ENCODE measurements at regions not wholly inside any gene's neighbourhood (a gene's known extent, or its start where the extent isn't known, plus 50 kb on each side); places are given as distances from the start of the nearest gene placed in this dataset.
"Not testable (repeated sequence)": the region's sequence is repeated elsewhere in the genome, so short reads cannot be mapped to it uniquely, and the experiment has no call there.

DNA sequence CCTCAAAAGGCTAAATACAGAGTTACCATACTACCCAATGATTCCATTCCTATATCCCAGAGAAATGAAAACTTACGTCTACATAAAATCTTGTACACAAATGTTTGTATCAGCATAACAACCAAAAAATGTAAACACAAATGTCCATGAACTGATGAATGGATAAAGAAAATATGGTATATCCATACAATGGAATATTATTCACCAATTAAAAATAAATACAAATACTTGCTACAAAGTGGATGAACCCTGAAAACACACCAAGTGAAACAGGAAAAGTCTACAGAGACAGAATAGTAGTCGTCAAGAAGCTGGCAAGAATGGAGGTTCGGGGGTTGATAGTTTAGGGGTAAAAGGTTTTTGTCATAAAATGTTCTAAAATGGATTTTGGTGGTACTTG lies 54.0 kb upstream of the ANKRD28 start:
- DNase-seq: no peak

DNA sequence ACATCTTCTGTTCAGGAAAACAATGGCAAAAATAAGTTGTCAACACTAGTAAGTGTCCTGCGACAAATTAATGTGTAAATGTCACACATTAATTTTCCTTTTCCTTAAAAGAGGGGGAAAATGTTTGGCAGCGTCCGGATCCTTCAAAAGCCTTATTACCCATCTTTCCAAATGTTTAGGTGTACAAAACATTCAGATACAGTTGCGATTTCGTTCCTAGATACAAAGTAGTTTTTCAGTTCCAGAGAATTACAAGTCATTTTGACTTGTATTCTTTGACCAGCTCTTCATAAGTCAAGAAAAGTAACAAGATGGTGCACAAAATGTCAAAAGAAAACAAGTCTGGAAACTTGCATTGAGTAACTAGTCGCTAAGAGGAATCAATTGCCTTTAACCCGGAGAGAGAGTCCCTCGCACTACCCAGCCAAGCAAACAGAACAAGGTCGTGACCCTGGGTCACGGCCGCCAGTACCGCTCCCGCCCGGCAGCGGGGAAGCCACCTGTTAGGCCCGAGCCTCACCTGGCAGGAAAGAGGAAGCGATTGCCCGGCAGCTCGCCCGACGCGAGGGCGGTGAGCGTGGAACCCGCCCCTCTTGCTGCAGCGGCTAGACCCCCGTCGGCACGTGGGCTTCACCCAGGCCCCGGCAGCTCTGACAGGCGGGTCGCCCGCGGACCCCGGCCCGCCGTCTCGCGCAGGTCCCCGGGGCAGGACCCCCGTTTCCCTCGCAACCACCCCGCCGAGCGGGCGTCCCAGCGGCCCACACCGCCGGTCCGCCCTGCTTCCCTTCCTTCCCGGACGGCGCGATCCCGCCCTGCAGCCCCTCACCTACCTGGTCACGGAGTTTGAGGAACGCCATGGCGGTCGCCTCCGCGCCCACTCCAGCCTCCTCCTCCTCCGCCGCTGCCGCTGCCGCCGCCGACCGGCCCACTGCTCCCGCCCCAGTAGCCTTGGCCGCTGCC lies 61.0 kb upstream of the ANKRD28 start:
- DNase-seq: no peak

DNA sequence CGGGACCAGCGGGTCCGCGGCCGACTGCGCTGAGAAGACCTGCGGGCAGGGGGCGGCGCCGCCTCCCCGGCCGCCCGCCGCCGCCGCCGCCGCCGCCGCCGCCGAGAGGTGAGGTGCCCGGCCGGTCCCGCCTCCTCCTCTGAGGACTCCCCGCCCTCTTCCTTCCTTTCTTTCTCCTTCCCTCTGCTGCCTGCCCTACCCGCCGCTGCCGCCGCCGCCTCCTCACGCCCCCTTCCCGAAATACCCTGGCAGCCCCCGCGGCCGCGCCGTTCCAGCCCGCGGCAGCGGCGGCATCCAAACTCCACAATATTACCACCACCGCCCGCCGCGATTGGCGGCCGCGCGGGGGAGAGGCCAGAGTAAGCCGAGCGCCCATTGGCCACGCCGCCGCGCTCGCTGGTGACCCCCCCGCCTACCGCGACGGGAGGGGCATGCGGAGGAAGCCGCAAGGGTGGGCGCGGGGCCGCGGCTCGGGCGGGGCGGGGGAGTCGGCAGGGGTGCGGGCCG lies 61.8 kb upstream of the ANKRD28 start:
- DNase-seq: peak; percentile 50

DNA sequence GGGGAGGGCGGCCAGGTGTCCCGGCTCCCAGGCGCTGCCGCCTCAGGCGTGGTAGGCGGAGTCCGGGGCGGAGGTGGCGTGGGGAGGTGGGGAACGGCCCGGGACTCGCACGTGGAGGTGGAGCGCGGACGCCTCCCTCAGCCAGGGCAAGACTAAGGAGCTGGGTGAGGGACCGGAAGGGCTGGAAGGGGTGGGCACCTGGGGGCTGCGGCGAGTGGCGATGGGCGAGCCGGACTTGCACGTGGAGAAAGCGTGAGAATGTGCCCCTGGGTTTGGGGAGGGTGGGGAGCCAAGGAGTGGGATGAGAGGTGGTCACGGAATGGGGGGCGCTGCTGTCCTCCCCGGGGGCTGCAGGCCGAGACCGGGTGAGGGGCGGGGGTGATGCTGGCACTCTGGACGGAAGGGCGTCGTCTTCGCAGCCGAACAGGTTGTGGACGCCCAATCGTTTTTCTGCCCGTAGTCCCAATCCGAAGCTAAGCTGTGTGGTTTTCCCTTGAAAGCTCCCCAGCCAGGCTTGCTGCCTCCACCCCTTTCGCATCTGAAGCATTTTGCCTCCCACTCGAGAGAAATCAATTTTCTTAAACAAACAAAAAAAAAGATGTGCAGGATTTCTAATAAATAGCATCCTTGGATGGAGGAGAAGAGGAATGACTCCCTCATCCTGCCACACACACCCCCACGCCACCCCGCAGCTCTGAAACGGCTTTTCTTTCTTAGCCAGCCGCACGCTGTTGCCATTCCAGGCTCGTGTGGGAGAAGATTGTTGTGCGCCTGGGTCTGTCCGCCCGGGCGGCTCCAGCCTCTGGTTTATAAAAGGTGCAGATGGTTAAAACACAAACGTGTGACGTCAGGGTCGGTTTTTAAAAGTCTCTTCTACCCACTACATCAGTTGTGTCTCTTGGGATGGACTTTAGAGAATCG lies 62.5 kb upstream of the ANKRD28 start:
- no peak for DNase-seq

DNA sequence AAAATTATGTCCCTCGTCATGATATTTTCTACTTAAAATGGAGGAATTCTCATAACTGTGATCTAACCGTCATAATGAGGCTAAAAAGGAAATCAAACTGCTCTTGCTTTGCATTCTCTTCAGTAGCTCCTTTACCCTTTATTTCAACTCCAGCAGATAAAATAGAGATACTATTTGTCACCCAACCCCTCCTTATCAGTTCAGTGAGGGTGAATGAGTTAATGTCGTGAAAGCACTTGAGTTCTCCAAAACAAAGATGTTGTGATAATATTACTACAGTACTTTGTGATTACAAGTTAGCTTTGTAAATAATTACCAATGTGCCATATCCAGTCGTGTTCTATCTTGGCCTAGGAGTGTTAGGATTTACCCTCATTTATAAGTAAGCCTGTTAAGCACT lies 63.4 kb upstream of the ANKRD28 start:
- no peak for DNase-seq

DNA sequence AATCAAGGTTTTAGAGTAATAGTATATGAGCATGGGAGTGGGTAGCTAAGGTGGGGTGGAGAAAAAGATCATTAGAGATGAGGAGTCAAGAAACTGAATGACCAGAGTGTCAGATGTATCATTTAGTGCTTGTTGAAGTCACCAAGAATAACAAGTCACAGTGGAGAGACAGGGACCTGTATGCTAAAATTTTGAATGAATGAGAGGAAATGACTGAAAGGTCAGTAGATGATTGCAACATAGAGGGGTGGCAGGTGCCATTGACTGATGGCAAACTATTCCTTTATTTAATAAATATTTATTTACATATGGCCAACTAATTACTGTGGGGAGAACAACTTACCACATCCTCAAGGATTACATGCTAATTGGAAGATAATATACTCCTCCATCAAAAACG lies 75.0 kb upstream of the ANKRD28 start:
- no peak for DNase-seq

DNA sequence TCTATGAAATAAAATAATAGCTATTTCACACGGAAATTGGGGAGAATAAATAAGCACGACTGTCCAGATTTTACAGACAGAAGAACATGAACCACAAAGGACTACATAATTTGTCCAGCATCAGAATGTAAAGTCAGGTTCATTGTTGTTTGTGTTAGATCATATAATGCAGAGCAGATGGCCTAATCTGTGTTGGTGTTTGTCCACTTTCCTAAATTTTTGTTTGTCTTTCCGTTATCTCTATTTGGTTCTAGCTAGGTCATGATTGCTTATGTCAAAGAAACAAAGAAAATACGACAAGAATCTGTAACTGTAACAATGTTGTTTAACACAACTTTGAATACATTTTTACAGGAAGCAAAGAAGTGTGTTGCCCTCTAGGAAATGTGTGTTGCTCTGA lies 75.6 kb upstream of the ANKRD28 start:
- DNase-seq: no peak

DNA sequence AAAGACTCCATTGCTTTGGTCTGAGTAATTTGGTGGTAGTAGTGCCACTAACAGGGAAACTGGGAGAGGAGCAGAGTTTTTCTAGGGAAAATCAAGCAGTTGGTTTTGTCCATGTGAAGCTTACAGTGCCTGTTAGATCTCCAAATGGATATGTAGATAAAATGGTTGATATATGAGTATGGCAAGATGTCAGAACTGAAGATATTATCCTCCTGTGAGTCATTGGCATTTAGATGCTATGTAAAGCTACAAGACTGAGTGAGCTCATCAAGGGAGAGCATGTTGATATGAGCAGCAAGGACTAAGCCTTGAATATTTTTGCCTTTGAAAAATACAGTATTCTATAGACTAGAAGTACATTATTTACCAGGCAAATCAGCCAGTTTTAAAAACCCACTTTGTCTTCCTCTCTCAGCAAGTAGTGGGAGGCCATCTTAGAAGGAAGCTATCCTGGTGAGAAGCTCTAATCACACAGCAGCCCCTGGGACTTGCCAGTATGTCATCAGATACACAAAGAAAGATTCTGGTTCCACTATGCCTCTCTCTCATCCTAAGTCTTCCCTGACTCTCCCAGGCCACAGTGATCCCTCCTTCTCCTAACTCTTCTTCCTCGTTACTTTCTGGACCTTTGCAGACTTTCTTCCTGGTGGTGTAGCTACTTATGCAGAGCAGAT lies 77.4 kb upstream of the ANKRD28 start:
- no peak for DNase-seq

DNA sequence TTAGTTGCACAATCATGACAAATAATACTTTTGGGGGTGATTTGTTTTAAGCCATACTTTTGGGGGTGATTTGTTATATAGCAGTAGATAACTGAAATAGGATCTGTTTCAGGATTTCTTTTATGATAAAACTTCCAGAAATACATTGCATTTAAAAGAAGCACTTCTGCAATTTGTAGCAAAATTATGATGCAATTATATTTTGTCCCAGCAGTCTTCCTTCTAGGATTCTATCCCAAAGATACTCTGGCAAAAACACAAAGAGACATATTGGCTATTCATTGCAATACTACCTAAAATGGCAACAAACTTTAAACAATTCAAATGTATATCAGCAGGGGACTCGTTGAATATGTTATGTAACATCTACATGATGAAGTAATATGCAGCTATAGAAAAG lies 78.9 kb upstream of the ANKRD28 start:
- no peak for DNase-seq

DNA sequence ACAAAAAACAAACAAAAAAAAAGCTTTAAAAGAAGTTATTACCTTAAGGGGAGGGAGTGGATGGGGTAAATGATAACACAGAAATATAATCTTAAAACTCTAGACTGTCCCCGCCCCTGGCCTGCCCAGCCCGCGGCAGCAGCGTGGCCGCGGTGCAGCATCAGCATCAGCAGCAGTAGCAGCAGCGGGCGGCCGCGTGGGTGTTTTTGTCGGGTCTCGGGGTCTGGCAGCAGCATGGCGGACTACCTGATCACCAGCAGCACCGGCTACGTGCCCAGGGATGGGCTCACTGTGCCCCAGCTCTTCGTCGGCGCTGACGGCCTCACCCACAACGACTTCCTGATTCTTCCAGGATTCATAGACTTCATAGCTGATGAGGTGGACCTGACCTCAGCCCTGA lies 80.0 kb upstream of the ANKRD28 start:
- no peak for DNase-seq

DNA sequence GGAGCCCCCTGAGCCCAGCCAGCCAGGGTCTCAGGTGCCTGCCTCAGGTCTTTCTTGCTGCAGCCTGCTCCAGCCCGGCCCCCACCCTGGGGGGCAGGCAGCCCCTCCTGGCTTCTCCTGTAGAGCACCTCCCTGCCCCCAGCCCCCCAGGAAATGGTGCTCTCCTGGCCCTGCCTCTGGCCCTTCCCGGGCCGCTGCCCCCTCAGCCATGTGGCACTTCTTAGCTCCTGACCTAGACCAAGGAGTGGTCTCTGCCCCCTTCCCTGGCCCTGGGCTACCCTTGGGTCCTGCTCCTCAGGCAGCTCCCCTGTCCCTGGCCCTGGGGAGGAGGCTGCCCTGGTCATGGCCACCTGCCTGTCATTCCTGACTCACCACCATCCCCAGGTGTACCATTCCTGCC lies 82.0 kb upstream of the ANKRD28 start:
- not testable (repeated sequence) for DNase-seq

DNA sequence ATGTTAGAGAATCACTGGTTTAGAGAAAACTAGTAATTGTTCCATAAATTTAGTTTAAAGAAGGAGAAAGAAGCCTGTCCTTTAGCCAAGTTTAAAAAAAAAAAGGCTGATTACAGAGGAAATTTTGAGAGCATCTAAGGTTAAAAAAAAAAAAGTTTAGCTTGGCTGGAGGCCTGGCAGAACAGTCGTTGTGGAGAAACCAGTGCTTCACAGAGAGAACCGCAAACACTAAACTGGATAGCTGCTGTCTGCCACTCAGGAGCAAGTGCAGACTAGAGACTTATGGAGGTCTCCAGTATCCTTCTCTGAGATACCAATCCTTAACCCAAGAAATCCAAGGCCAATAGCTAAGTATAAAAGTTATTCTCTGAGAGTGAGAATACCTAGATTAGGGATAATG lies 84.8 kb upstream of the ANKRD28 start:
- no peak for DNase-seq

DNA sequence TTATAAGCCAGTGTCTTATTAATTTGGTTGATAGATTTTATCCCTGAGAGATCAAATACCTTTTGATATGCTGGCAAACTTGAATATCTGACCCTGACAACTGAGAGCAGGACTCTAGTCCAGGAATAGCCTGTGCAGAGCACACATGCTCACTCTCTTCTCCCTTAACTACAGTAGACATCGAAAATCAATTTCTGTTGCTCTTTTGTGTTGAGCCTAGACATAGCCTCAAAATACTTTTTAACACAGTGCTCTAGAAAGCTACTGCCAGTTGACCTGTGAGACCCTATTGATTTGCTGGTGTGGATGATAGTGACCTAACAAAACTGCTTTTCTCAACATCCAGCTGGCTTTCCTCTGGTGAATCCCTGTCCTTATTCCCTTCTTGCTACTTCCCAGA lies 86.4 kb upstream of the ANKRD28 start:
- DNase-seq: no peak

DNA sequence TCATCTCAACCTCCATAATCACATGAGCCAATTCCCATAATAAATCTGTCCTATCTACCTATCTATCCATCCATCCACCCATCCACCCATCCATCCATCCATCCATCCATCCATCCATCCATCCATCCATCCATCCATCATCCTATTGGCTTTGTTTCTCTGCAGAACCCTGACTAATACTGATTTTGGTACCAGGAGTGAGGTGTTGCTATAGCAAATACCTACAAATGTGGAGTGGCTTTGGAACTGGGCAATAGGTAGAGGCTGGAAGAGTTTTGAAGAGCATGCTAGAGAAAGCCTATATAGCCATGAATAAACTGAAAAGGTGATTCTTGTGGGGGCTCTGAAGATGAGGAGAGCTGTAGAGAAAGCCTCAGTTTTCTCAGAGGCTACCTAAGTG lies 88.7 kb upstream of the ANKRD28 start:
- DNase-seq: no peak

DNA sequence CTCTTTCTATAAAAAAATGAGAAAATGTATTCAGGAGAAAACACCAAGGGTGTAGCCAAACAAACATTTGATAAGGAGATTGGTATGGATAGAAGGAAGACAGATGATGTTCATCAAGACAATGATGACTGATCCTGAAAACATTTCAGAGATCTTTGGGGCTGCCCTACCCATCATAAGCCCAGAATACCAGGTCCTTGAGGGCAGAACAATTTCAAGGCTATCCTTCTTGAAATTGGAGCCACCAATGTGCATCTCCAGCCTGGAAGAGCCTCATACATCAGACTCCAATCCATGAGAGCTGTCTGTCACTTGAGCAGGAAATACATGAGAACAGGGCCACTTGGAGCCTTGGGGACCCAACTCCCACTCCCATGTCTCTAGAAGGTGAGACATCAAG lies 89.5 kb upstream of the ANKRD28 start:
- no peak for DNase-seq

DNA sequence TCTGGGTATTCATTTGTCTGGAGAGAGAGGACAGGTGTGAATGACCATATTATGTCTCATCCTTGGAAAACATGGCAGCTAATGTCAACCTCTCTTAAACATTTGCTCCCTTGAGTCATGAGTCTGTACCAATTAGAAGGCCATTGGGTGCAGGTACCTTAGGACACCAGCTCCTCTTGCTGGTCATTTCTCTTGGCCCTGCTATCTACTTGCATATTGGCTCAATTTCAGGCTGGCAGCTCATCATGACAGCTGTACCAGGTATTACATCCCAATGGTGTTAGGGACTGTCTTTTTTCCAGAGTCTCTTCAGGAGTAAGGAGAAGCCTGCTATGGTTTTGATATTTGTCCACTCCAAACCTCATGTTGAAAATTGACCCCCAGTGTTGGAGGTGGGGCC lies 92.2 kb upstream of the ANKRD28 start:
- DNase-seq: no peak

DNA sequence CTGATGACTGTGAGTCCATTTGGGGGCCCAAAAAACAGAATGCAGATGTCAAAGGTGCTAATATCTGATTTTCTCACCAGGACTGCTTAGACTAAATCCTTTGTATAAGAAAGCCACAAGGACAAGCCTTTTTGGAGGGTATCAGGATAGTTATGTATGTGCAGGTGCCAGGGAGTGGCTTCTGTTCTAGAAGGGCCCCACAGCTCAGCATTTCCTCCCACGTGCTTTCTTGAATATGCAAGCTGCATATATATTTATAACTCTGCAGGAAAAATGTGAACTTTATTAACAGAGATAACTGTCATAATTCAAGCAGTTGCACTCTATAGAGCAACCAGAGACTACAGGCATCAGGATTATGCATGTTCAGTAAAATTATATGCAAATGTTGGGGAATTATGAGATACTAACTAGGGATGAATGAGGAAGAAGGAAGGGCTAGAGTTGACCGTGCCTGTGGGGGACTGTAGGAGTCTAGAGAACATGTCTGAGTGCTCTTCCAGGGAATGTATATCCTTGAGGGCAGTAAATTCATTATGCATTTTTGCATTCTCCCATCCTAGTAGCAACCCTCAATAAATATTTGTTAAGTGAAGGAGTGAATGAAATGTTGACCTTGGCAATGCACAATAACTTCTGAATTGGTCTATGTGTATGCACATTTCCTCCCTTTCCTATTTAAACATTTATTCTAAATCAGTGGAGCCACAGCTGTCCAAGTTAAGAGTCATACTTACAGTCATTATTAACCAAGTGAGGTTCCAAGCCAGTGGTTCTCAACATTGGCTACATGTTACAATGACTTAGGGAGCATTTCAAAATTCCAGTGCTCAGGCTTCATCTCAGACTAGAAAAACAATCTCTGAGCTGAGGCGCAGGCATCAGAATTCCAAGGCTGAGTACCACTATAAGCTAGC lies 94.8 kb upstream of the ANKRD28 start:
- DNase-seq: peak; percentile 95

DNA sequence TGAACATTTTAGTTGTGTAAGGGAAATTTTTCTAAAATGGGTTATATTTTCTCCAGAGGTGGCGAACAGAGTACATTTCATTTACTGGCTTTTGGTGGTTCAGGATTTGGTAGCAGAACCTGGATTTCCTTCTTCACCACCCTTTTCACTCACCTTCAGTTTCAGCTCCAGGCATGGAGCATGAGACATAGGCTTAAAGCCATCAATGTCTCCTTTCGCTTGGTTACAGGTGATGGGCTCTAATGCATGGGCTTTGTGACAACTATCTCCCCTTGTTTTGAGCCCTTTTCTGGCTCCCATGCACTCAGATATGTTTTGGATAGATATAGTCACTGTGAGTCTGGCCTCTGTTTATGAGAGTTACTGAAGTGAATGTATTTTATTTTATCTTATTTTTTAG lies 96.6 kb upstream of the ANKRD28 start:
- no peak for DNase-seq

DNA sequence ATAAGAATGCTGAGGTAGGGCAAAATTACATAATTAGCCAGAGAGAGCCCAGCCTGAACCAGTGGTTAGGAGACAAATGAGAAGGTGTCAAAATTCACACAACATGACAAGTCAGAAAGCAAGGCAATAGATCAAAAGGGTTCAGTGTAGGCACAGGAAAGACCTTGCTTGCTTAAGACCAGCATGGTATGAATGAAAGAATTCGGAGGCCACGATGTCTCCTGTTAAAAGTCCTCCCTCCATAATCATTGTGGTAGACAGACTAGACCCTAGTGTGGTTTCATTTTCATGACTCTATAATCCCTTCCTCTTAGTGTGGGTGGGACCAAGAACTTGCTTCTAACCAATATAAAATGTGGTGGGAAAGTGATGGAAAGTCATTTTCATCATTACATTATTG lies 98.7 kb upstream of the ANKRD28 start:
- no peak for DNase-seq

DNA sequence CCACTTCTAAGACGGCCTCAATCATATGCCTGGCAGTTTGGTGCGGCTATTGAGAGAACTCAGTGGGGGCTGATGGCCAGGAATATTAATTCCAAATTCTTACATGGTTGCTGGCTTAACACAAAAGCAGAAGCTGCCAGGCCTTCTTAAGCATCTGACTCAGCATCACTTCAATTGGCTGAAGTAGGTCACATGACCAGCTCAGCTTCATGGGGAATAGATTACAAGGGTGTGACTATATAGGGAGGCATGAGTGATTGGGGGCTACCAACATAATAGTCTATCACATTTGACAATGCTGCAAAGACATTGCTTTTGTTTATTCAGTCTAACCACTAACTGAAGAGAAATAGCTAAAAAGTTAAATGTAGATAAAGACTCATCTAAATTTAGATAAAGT lies 101.6 kb upstream of the ANKRD28 start:
- no peak for DNase-seq

DNA sequence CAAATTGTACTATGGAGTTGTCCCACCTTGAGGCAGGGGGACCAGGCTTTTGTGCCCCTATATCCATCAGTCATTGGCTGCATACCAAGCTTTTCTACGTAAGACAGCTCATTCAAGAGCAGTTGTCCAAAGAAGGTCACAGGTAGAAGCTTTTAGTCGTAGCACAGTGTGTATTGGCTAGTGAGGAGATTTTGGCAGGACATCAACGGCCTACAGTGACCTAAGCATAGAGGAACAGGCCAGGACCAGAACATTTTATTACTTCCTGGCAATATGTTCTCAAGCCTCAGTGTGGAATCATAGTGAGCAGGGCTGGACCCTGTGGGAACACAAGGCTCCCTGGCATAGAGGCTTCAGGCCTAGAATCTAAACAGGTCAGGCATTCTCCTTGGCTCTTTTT lies 105.4 kb upstream of the ANKRD28 start:
- DNase-seq: peak; percentile 62
